Brain microvascular endothelial cell (primary cell): ENCODE measurements at regions not wholly inside any gene's neighbourhood (a gene's known extent, or its start where the extent isn't known, plus 50 kb on each side); places are given as distances from the start of the nearest gene placed in this dataset.

Experiments used
- DNase-seq: peaks from one replicate; pipeline ENCODE4 v3.0.0-alpha.2; 2020
- H3K27ac ChIP-seq: fragments of 250-450 bp; sonication (Bioruptor Pico); 2 replicates; pipeline ENCODE4 v1.5.1; 2020; ENCODE audit warnings: mild to moderate bottlenecking, moderate library complexity
- H3K27me3 ChIP-seq: fragments of 250-450 bp; sonication (Bioruptor Pico); replicated peaks from 2 replicates; pipeline ENCODE4 v1.5.1; 2020; ENCODE audit warnings: mild to moderate bottlenecking
- H3K36me3 ChIP-seq: fragments of 250-450 bp; sonication (Bioruptor Pico); replicated peaks from 2 replicates; pipeline ENCODE4 v1.5.1; 2020; ENCODE audit warnings: mild to moderate bottlenecking
- H3K4me3 ChIP-seq: 2 replicates; pipeline ENCODE4 v1.5.1; 2011; ENCODE audit warnings: low read depth, mild to moderate bottlenecking, control low read depth, low read length, moderate library complexity
- CTCF ChIP-seq: IDR thresholded peaks from 2 replicates; pipeline ENCODE4 v1.5.1; 2011; ENCODE audit warnings: low read depth, mild to moderate bottlenecking, moderate library complexity, low read length, control low read depth, inconsistent platforms; ENCODE audit errors: missing control alignments
- in situ Hi-C: cut with HindIII; loops from 2 replicates; pipeline ENCODE4 v1.10.0; 2017; ENCODE audit warnings: low sequenced_read_pairs, low pct_ligation_motif_present

GRCh38 chr1:104765085-104765484 is 1015.4 kb downstream of the AMY1C start:
- Histone ChIP-seq H3K36me3 (no peaks in the 10 kb centered on the region), H3K27me3 (no peaks in the 10 kb centered on the region), H3K27ac (no peak overlapping the region), H3K4me3 (no peak overlapping the region)
- peak; percentile 61 for DNase-seq
- in situ Hi-C loops, result no loop called here
- TF ChIP-seq CTCF, result no peak

GRCh38 chr1:104768466-104768865 is 1018.8 kb downstream of the AMY1C start:
- Histone ChIP-seq H3K4me3 (no peak overlapping the region), H3K27ac (no peak overlapping the region), H3K36me3 (no peaks in the 10 kb centered on the region), H3K27me3 (no peaks in the 10 kb centered on the region)
- TF ChIP-seq CTCF, result no peak
- in situ Hi-C loops, result no loop called here
- DNase-seq, result no peak

- Histone ChIP-seq H3K27me3 (no peaks in the 10 kb centered on the region), H3K36me3 (no peaks in the 10 kb centered on the region), H3K4me3 (no peak overlapping the region), H3K27ac (no peak overlapping the region)
- DNase-seq, result peak; percentile 23
- TF ChIP-seq CTCF, result peak; percentile 74
- in situ Hi-C loops, result no loop called here
Measured at GRCh38 chr1:104780470-104781078, 1030.9 kb downstream of the AMY1C start.

- no peaks in the 10 kb centered on the region for H3K27me3 ChIP-seq
- TF ChIP-seq CTCF, result no peak
- H3K36me3 ChIP-seq, result no peaks in the 10 kb centered on the region
- no peak overlapping the region for H3K4me3 ChIP-seq
- in situ Hi-C loops, result no loop called here
- no peak overlapping the region for H3K27ac ChIP-seq
- no peak for DNase-seq
Measured at GRCh38 chr1:104785575-104786187, 1036.0 kb downstream of the AMY1C start.

- Histone ChIP-seq H3K27me3 (no peaks in the 10 kb centered on the region), H3K27ac (no peak overlapping the region), H3K36me3 (no peaks in the 10 kb centered on the region), H3K4me3 (no peak overlapping the region)
- in situ Hi-C loops, result no loop called here
- no peak for DNase-seq
- TF ChIP-seq CTCF, result no peak
Measured at GRCh38 chr1:104787866-104788510, 1038.3 kb downstream of the AMY1C start.
